Heart left ventricle (tissue), 13 donors: ENCODE measurements at regions not wholly inside any gene's neighbourhood (a gene's known extent, or its start where the extent isn't known, plus 50 kb on each side); places are given as distances from the start of the nearest gene placed in this dataset.

Experiments
- CTCF ChIP-seq, 12 donors: fragments of 200-600 bp; sonication (generic) in 4 of 12; IDR thresholded peaks; one replicate each; pipeline versions ENCODE4 v1.5.0 to v1.8.0; 2018 to 2022; ENCODE audit warnings: antibody characterized with exemption in 12 of 12, mild to moderate bottlenecking in 5 of 12
- POLR2A ChIP-seq, 2 donors: fragments of 450-650 bp; IDR thresholded peaks; one replicate each; pipeline ENCODE4 v1.6.1; 2017; ENCODE audit warnings: antibody characterized with exemption in 2 of 2, mild to moderate bottlenecking in 2 of 2, moderate library complexity in 2 of 2
- donor health status: ischemic (EF 13 %, LVEDD 7.1; RV severe dilation, severe dysfunction).
- donor health status: DM: no; HTN: yes; CAD: no.
- donor health status: DM: no; HTN: no; CAD: no.
- donor health status: ischemic (EF 25% LVEDD 6.9; RV normal size, moderate dysfunction).
- donor health status: ischemic (EF 25% LVEDD 5.7; RV mildly dilated, moderate dysfunction).
- donor health status: ischemic (EF 35%, LVEDD 5.7; RV mildly dilated, moderate dysfunction).
- donor health status: nonischemic (EF 11% LVEDD 7.7; RV severe dilation, severe dysfunction).
- donor health status: DM: yes; HTN: yes; CAD: no.
- donor health status: PGD.
- donor health status: ischemic (EF 29% LVEDD 5.4; RV normal size, mild dysfunction).
- donor health status: nonischemic (EF 23%, LVEDD 6.1; RV moderate dilation, normal function).

- TF ChIP-seq POLR2A (IDR thresholded peaks at IDR 0.05): no peak
- TF ChIP-seq CTCF (IDR thresholded peaks at IDR 0.05): no peak
Observed at GRCh38 chr9:99411068-99411467, 189.0 kb downstream of the SEC61B start.
